Astrocyte of the hippocampus (primary cell): ENCODE measurements at regions not wholly inside any gene's neighbourhood (a gene's known extent, or its start where the extent isn't known, plus 50 kb on each side); places are given as distances from the start of the nearest gene placed in this dataset.
"Not testable (repeated sequence)": the region's sequence is repeated elsewhere in the genome, so short reads cannot be mapped to it uniquely, and the experiment has no call there.

Experiments
- DNase-seq: peaks from one replicate; pipeline ENCODE4 v3.0.0; 2011; ENCODE audit warnings: low read depth, low spot score

- DNase-seq = no peak
Observed at GRCh38 chr5:108590799-108591198, 156.9 kb upstream of the FER start.

GRCh38 chr5:108588323-108588722, 159.4 kb upstream of the FER start:
- peak; percentile 16 for DNase-seq

- no peak for DNase-seq
Observed at GRCh38 chr5:108587821-108588220, 159.9 kb upstream of the FER start.

- DNase-seq = no peak
Observed at GRCh38 chr5:108581026-108581425, 166.7 kb upstream of the FER start.

GRCh38 chr5:108579236-108579635, 168.5 kb upstream of the FER start:
- no peak for DNase-seq

- no peak for DNase-seq
Observed at GRCh38 chr5:108578791-108579190, 168.9 kb upstream of the FER start.

GRCh38 chr5:108567429-108567828, 180.3 kb upstream of the FER start:
- no peak for DNase-seq

GRCh38 chr5:108564441-108564840, 182.5 kb upstream of the FBXL17 start:
- no peak for DNase-seq

GRCh38 chr5:108562205-108562454, 180.2 kb upstream of the FBXL17 start:
- no peak for DNase-seq

GRCh38 chr5:108561416-108562204, 179.7 kb upstream of the FBXL17 start:
- DNase-seq = no peak

- DNase-seq = peak; percentile 22
Observed at GRCh38 chr5:108560581-108560980, 178.7 kb upstream of the FBXL17 start.

- DNase-seq = no peak
Observed at GRCh38 chr5:108560166-108560565, 178.3 kb upstream of the FBXL17 start.

- not testable (repeated sequence) for DNase-seq
Observed at GRCh38 chr5:108558840-108559239, 176.9 kb upstream of the FBXL17 start.

- DNase-seq = not testable (repeated sequence)
Observed at GRCh38 chr5:108558142-108558541, 176.2 kb upstream of the FBXL17 start.

- DNase-seq = no peak
Observed at GRCh38 chr5:108557686-108558085, 175.8 kb upstream of the FBXL17 start.

- no peak for DNase-seq
Observed at GRCh38 chr5:108556441-108557145, 174.7 kb upstream of the FBXL17 start.

- DNase-seq = no peak
Observed at GRCh38 chr5:108548684-108549596, 167.0 kb upstream of the FBXL17 start.

- no peak for DNase-seq
Observed at GRCh38 chr5:108546939-108547338, 165.0 kb upstream of the FBXL17 start.

GRCh38 chr5:108545301-108545700, 163.4 kb upstream of the FBXL17 start:
- no peak for DNase-seq

- DNase-seq = no peak
Observed at GRCh38 chr5:108543486-108543885, 161.6 kb upstream of the FBXL17 start.

- DNase-seq = no peak
Observed at GRCh38 chr5:108541836-108542235, 159.9 kb upstream of the FBXL17 start.

GRCh38 chr5:108536321-108536720, 154.4 kb upstream of the FBXL17 start:
- no peak for DNase-seq

- not testable (repeated sequence) for DNase-seq
Observed at GRCh38 chr5:108532129-108532445, 150.2 kb upstream of the FBXL17 start.
